ENCODE measurements at regions not wholly inside any gene's neighbourhood (a gene's known extent, or its start where the extent isn't known, plus 50 kb on each side); places are given as distances from the start of the nearest gene placed in this dataset.
"Not testable (repeated sequence)": the region's sequence is repeated elsewhere in the genome, so short reads cannot be mapped to it uniquely, and the experiment has no call there.

DNA sequence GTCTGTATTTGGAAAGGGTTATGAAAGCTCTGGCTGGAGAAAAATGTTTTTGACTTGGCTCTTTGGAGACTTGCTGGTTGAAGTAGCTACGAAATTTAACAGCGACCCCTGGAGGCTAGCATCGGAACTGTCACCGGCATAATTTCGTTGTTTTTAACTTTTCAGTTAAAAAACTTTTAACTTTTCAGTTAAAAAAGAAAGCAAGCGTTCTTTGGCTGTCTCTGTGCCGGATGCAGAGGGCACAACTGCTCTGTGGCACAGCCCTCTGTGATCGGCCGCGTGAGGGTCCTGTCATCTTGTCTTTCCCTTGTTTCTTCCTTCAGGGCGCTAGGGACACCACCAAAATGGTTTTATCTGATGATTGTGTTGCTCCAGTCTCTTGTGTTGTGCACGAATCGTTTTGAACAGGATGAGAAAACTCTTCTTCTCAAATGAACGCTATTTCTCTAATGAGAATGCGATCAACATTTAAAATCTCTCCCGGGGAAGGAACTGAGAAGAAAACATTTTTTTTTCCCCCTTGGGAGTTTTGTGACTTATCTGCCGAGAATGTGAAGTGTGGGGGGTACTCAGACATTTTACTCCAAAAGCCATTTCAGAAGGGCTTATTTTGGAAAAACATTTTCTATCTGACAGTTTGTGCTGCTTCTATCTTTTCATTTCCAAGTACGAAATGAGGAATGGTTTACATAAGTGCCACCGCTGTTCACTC, 57.1 kb downstream of the ADCYAP1 start:
- DNase-seq = peak; percentile 26

DNA sequence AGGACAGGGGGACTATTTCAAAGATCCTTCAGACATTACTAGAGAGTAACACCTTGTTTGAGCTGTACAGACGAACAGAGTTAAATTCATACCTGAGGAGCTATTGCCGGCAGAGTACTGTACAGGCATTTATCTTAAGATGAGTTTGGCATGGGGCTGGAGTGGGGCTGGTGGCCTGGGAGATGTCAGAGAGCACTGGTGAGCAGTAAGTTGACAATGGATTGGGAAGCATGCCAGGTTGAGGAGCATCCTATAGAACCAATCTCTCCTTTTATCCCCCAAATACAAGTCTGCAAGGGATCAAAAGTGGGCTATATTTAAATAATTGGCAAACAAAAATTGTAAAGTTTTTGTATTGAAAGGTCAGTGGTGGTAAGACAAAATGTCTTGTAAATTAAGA, 58.6 kb downstream of the ADCYAP1 start:
- no peak for DNase-seq

DNA sequence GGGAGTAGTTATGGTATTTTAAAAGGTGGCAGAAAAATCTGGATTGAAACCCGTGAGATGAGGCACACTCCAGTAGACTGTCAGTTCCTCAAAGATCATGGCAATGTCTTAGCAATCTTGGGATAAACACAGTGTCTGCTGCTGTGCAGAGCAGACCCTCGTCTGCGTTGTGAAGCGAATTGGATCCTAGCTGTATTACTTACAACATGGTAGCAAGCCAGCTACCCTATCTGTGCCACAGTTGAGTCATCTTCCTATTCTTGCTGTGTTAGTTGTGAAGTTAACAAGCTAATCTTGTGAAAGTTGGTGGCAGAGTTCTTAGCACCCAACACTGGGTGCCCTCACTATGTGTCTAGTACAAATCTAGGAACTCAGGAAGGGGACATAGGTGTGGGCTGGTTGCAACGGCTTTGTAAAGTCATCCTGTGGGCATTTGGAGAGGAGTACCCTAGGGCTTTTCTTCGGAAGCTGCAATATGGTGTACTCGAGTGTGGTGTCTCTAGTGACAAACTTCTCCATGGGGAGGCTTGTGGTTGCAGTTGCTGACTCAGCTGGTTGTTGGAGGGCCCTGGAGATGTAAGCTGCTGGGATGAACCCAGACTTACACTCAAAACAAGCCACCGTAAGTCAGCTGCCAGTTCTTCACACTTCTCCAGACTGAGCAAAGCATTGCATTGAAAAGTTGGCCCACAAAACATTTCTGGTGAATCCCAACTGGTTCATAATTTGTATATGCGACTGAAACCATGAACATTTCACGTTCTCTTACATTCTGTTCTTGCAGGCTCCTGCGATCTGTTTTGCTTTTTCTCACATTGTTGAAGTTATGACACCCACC, 61.5 kb downstream of the ADCYAP1 start:
- DNase-seq = no peak

DNA sequence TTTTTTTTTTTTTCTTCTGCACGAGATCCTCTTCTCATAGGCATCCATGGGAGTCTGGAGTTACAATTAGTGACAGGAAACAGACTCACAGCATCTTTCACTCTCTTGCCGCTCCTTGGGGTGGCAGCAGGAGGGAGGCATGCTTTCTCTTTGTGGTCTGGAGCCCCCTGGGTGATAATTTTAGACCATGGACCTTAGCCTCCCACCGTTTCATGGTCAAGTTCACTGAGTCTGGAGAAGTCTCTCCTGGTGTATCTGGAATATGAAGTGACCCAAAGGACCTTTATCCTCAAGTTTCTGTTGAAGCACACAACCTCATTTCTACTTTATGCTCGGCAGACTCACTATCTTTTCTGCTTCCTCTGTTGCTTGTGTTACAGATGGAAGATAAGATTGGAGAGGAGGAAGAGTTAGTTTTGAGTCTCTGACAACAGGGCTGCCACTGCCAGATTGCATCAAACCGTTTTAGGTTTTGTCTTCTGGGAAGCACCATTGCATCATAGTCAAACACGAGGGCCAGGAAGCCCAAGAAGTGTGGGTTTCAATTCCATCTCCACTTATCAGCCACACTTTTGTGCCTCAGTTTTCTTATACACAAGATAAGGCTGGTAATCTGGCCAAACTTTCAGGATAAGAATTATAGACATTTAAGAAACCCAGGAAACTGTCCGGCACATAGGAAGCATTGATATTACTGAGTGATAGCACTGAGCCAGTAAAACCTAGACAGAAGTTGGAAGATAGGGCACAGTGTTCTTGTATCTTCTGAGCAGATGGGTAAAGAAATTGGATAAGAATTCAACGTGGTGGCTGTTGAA, 62.3 kb downstream of the ADCYAP1 start:
- DNase-seq = no peak

DNA sequence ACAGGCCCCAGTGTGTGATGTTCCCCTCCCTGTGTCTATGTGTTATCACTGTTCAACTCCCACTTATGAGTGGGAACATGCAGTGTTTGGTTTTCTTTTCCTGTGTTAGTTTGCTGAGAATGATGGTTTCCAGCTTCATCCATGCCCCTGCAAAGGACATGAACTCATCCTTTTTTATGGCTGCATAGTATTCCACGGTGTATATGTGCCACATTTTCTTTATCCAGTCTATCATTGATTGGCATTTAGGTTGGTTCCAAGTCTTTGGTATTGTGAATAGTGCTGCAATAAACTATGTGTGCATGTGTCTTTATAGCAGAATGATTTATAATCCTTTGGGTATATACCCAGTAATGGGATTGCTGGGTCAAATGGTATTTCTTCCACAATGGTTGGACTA, 64.2 kb downstream of the ADCYAP1 start:
- not testable (repeated sequence) for DNase-seq

DNA sequence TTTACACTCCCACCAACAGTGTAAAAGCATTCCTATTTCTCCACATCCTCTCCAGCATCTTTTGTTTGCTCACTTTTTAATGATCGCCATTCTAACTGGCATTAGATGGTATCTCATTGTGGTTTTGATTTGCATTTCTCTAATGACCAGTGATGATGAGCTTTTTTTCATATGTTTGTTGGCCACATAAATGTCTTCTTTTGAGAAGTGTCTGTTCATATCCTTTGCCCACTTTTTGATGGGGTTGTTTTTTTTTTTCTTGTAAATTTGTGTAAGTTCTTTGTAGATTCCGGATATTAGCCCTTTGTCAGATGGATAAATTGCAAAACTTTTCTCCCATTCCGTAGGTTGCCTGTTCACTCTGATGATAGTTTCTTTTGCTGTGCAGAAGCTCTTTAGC, 64.6 kb downstream of the ADCYAP1 start:
- DNase-seq = not testable (repeated sequence)

DNA sequence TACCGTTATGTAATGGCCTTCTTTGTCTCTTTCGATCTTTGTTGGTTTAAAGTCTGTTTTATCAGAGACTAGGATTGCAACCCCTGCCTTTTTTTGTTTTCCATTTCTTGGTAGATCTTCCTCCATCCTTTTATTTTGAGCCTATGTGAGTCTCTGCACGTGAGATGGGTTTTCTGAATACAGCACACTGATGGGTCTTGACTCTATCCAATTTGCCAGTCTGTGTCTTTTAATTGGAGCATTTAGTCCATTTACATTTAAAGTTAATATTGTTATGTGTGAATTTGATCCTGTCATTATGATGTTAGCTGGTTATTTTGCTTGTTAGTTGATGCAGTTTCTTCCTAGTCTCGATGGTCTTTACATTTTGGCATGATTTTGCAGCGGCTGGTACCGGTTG, 69.9 kb downstream of the ADCYAP1 start:
- not testable (repeated sequence) for DNase-seq

DNA sequence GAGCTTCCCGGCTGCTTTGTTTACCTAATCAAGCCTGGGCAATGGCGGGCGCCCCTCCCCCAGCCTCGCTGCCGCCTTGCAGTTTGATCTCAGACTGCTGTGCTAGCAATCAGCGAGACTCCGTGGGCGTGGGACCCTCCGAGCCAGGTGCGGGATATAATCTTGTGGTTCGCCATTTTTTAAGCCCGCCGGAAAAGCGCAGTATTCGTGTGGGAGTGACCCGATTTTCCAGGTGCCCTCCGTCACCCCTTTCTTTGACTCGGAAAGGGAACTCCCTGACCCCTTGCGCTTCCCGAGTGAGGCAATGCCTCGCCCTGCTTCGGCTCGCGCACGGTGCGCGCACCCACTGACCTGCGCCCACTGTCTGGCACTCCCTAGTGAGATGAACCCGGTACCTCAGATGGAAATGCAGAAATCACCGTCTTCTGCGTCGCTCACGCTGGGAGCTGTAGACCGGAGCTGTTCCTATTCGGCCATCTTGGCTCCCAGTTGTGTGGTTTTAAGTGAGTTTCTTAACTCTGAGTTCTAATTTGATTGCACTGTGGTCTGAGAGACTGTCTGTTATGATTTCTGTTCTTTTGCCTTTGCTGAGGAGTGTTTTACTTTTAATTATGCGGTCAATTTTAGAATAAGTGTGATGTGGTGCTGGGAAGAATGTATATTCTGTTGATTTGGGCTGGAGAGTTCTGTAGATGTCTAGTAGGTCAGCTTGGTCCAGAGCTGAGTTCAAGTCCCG, 71.9 kb downstream of the ADCYAP1 start:
- not testable (repeated sequence) for DNase-seq

DNA sequence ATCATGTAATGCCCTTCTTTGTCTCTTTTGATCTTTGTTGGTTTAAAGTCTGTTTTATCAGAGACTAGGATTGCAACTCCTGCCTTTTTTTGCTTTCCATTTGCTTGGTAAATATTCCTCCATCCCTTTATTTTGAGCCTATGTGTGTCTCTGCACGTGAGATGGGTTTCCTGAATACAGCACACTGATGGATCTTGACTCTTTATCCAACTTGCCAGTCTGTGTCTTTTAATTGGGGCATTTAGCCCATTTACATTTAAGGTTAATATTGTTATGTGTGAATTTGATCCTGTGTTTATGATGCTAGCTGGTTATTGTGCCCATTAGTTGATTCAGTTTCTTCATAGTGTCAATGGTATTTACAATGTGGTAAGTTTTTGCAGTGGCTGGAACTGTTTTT, 72.7 kb downstream of the ADCYAP1 start:
- DNase-seq = not testable (repeated sequence)

DNA sequence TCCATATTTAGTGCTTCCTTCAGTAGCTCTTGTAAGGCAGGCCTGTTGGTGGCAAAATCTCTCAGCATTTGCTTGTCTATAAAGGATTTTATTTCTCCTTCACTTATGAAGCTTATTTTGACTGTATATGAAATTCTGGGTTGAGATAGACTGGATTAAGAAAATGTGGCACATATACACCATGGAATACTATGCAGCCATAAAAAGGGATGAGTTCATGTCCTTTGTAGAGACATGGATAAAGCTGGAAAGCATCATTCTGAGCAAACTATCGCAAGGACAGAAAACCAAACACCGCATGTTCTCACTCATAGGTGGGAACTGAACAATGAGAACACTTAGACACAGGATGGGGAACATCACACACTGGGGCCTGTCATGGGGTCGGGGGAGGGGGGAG, 73.1 kb downstream of the ADCYAP1 start:
- DNase-seq = not testable (repeated sequence)

DNA sequence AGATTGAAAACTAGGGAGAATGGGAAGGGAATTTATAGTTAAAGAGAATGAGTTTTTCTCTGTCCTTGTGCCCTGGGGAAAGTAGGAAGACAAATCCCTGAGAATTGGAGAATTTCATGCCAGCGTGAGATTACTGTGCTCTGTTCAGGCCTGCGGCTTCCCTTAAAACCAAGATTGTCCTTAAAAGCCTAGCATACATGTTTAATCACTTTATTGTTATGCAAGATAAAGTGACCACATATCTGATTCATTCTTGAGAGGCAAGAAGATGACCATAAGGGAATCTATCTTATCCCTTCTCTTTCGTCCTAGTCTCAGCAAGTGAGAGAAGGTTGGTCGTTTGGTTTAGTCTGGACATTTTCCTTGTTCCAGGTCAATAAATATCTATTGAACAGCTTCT, 75.9 kb downstream of the ADCYAP1 start:
- DNase-seq = no peak

DNA sequence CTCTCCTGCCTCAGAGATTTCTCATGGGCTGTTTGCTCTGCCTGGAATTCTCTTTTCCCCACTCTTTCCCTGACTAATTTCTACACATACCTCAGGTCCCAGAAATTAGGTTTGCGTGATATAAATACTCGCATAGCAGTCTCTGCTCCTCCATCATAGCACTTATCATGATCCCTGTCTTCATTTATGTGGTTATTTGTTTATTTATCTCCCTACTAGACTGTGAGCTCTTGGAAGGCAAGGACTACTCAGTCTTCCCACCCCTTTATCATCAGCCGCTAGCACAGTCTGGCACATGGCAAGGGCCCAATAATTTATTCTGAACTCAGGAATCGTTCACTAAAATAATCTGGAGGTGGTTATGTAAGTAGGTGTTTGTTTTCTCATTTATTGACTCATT, 79.3 kb downstream of the ADCYAP1 start:
- no peak for DNase-seq

DNA sequence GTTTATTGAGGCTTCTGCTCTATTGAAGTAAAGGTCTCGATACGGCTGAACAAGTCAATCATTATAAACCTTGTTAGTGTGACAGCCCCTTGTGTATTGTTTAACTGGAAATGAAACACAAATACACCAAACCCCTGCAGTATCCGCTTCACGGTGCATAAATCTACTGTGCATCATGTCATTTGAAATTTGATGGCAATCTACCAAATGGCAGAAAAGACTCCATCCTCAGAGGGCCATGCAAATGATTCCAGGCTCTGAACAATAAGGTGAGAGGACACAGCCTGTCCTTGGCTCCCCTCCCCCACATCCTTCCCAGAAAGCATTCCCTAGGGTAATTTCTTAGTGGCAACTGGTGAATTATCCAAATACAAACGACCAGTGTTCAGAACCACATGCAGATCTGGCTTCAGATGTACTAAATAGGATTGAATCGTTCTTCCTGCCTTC, 80.6 kb downstream of the ADCYAP1 start:
- DNase-seq = no peak

DNA sequence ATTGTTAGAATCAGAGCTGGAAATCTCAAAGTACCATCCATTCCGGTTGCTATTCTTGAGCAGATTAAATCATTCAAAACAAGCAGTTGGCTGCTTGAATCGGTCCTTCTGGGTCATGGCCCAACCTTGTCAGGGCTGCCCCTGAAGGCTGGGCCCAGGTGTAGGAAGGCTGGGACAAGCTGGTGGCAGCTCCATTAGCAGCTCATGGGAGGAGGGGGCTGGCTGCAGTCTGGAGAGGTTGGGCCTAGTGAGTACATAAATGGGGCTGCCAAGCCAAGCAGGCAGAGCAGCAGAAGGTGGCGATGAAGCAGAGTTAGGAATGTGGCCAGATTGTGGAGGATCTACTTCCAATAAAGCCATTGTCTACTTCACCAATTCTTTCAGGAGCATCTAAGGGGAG, 81.4 kb downstream of the ADCYAP1 start:
- DNase-seq = no peak

DNA sequence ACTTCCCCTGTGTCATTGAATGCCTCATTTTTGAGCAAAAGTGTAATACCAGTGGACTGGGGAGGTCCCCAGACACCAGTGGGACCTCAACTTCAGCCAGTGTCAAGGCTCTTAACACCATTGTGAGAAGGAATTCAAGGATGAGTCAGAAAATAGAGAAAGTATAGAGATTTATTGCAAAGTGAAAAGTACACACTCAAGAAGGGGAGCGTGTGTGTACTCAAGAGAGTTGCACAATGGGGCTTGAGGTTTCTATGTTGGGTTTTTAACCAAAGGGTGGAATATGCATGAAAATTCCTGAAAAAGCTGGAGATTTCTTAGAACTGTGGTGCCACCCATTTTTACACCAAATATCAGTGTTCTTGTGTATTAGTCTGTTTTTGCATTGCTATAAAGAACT, 81.9 kb downstream of the ADCYAP1 start:
- no peak for DNase-seq

DNA sequence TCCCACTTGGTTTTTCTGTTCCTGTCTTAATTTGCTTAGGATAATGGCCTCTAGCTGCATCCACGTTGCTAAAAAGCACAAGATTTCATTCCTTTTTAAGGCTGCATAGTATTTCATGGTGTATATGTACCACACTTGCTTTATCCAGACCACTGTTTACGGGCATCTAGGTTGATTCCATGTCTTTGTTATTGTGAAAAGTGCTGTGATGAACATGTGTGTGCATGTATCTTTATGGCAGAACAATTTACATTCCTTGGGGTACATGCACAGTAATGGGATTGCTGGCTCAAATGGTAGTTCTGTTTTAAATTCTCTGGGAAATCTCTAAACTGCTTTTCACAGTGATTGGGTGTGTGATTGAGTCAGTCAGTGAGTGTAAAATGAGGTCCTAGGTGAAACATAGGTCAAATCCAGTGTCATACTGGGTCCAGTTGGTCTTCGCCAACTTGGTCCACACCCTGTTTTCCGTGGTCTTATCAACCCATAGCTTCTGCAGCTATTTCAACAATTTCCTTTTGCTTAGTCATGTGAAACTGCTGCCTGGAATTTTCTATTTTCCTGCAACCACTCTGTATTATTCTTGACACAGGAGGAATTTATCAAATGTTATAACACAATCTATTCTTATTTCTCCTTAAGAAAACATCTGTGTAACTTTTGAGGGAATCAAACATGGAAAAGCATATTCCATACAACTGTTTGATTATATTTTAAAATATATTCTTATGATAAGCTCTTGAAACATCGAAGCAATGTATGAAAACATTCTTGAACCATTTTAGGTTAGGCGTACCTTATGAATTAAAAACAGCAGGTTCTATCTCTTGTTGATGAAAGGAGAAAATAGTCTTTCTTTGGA, 82.9 kb downstream of the ADCYAP1 start:
- no peak for DNase-seq

DNA sequence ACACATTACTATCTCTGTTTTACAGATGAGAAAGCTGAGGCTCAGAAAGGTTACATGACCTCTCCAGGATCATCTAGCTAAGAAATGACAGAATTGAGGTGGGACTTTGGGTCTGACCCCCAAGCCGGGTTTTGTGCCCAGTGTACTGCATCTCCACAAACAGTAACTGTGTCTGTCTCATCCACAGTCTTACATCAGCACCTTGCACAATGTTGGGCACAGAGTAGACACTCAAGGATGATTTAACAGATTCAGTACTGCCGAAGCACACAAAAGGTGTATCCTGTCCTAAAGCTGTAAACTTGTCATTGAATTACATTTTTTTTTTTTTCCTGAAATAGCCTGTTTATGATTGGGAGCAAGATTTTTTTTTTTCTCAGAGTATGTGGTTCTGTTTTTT, 84.8 kb downstream of the ADCYAP1 start:
- no peak for DNase-seq

DNA sequence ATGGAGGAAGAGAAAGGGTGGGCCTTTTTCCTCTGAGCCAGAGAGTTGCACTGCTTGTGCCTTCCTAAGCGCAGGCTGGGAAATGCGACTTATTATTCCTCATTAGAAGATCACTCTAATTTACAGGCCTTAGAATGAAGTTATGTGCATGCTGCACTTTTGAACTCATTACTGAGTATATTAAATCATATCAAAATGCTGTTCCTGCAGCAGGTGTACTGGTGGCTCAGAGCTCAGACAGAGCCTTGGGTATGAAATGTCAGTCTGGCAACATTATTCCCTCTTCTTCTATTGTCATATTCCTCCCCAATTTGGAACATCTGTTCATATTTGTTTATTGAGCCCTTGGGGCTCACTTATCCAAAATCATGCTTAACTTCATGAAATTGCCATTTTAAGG, 85.5 kb downstream of the ADCYAP1 start:
- no peak for DNase-seq

DNA sequence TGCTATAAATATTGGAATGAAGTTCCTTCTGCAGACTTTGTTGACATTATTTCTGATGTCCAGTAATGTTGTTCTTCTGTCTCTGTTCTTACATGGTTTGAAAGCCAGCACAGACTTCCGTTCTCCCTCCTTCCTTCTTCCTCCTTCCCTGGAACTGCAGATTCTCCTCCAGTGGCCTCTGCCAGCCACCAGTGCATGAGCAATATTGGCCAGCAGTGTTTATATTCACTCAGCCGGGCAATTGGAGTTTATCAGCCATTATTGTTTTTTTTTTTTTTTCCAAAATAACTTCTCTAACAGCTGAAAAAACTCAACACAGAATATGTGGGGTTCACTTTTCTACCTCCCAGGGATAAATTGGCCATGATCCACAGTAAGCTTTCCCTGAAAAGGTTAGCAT, 86.8 kb downstream of the ADCYAP1 start:
- DNase-seq = no peak

DNA sequence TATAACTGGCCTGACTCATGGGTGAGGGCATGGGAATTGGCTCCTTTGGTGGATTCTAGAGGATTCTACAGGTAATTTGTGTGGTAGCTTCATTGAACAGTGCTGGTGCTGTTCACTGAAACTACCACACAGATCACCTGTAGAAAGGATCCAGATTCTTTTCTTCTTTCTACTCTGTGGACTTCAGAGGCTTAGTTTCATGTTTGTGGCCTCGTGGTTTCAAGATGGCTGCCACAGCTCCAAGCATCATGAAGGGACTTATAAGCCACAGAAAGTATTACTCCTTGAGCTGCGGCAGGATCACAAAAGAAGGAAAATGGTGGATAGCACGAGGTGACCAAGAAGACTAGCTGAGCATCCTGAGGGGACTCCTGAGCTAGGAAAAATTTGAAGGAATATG, 88.9 kb downstream of the ADCYAP1 start:
- no peak for DNase-seq

DNA sequence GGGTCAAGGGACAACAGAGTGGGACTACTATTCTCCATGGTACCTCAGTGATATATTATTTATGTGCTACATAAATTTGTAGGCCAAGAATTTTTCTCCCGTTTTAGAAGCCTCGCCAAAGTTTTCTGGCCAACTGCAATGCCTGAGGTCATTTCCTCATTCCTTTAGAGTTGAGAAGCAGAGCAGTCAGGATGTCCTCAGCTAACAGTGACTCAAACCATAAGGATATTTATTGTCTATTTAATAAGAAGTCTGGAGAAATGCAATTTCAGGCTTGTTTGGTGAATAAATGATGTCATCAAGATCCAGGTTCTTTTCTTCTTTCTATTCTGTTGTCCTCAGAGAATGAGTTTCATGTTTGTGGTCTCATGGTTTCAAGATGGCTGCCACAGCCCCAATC, 91.0 kb downstream of the ADCYAP1 start:
- peak; percentile 49 for DNase-seq

DNA sequence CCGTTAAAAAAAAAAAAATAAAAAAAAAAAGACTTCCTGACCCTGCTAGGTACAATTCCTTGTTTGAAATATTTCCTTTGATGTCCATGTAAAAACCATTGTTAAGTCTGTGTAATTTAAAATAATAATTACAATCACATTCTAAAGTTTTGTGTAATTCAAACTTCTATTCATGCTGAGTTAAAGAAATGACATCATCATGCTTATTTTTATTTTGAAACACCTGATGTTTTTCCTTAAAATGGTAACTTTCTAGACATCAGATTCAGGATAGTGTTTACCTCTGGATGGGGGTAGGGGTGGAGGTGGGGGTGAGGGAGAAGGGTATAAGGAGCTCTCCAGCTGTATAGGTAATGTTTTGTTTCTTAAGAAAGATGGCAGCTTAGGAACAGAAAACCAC, 92.8 kb downstream of the ADCYAP1 start:
- DNase-seq = no peak

Data from femur (tissue), 1 donor.